SK-N-SH treated with all-trans-retinoic acid at 6 μM for 48 hours (cell line): ENCODE measurements at regions not wholly inside any gene's neighbourhood (a gene's known extent, or its start where the extent isn't known, plus 50 kb on each side); places are given as distances from the start of the nearest gene placed in this dataset.

Experiments
- ATAC-seq: fragments of 200-7000 bp; cut with Tn5 transposase; 3 replicates; pipeline ENCODE4 v1.9.1; 2020; ENCODE audit warnings: mild to moderate bottlenecking, moderate library complexity
- BACH2 ChIP-seq: fragments of 250-450 bp; sonication (Bioruptor Pico); IDR thresholded peaks from 2 replicates; pipeline ENCODE4 v1.9.0; 2021; ENCODE audit warnings: mild to moderate bottlenecking, borderline replicate concordance
- CREB5 ChIP-seq: fragments of 250-450 bp; sonication (Bioruptor Pico); IDR thresholded peaks from 2 replicates; pipeline ENCODE4 v1.5.1; 2020; ENCODE audit warnings: low read depth, mild to moderate bottlenecking, moderate library complexity
- CSDC2 ChIP-seq: fragments of 250-450 bp; sonication (Bioruptor Pico); IDR thresholded peaks from 2 replicates; pipeline ENCODE4 v1.5.0; 2020; ENCODE audit warnings: mild to moderate bottlenecking, moderate library complexity
- CSRNP3 ChIP-seq: fragments of 250-450 bp; sonication (Bioruptor Pico); IDR thresholded peaks from 2 replicates; pipeline ENCODE4 v1.5.1; 2021; ENCODE audit warnings: mild to moderate bottlenecking, moderate library complexity
- ESRRG ChIP-seq: fragments of 250-450 bp; sonication (Bioruptor Pico); IDR thresholded peaks from 2 replicates; pipeline ENCODE4 v1.6.1; 2021; ENCODE audit warnings: mild to moderate bottlenecking
- GLIS3 ChIP-seq: fragments of 250-450 bp; sonication (Bioruptor Pico); IDR thresholded peaks from 2 replicates; pipeline ENCODE4 v1.5.0; 2020; ENCODE audit warnings: mild to moderate bottlenecking, moderate library complexity
- ISL1 ChIP-seq: fragments of 250-450 bp; sonication (Bioruptor Pico); IDR thresholded peaks from 2 replicates; pipeline ENCODE4 v2.1.2; 2022; ENCODE audit warnings: mild to moderate bottlenecking, moderate library complexity
- PATZ1 ChIP-seq: fragments of 250-450 bp; sonication (Bioruptor Pico); IDR thresholded peaks from 2 replicates; pipeline ENCODE4 v1.8.0; 2020; ENCODE audit warnings: mild to moderate bottlenecking, moderate library complexity, borderline replicate concordance
- POU6F1 ChIP-seq: fragments of 250-450 bp; sonication (Bioruptor Pico); IDR thresholded peaks from 2 replicates; pipeline ENCODE4 v1.8.0; 2021; ENCODE audit warnings: low read depth, mild to moderate bottlenecking, moderate library complexity, borderline replicate concordance
- RARB ChIP-seq: fragments of 250-450 bp; sonication (Bioruptor Pico); IDR thresholded peaks from 2 replicates; pipeline ENCODE4 v1.8.0; 2021; ENCODE audit warnings: mild to moderate bottlenecking, moderate library complexity
- SNAI2 ChIP-seq: fragments of 250-450 bp; sonication (Bioruptor Pico); IDR thresholded peaks from 2 replicates; pipeline ENCODE4 v1.5.0; 2020; ENCODE audit warnings: mild to moderate bottlenecking, moderate library complexity
- TCF4 ChIP-seq: fragments of 250-450 bp; sonication (Bioruptor Pico); IDR thresholded peaks from 2 replicates; pipeline ENCODE4 v1.8.0; 2021; ENCODE audit warnings: mild to moderate bottlenecking, moderate library complexity, borderline replicate concordance
- TOX ChIP-seq: fragments of 250-450 bp; sonication (Bioruptor Pico); IDR thresholded peaks from 2 replicates; pipeline ENCODE4 v1.8.0; 2021; ENCODE audit warnings: mild to moderate bottlenecking, moderate library complexity, borderline replicate concordance
- TSHZ2 ChIP-seq: fragments of 250-450 bp; sonication (Bioruptor Pico); IDR thresholded peaks from 2 replicates; pipeline ENCODE4 v1.5.0; 2020; ENCODE audit warnings: mild to moderate bottlenecking, moderate library complexity
- ZC3H10 ChIP-seq: fragments of 250-450 bp; sonication (Bioruptor Pico); IDR thresholded peaks from 2 replicates; pipeline ENCODE4 v1.5.1; 2021; ENCODE audit warnings: mild to moderate bottlenecking, moderate library complexity
- ZFP3 ChIP-seq: fragments of 250-450 bp; sonication (Bioruptor Pico); IDR thresholded peaks from 2 replicates; pipeline ENCODE4 v1.5.0; 2020; ENCODE audit warnings: mild to moderate bottlenecking, moderate library complexity
- ZFP30 ChIP-seq: fragments of 450-650 bp; formaldehyde crosslinking; IDR thresholded peaks from 2 replicates; pipeline ENCODE4 v1.5.0; 2022; ENCODE audit warnings: mild to moderate bottlenecking, moderate library complexity
- ZNF565 ChIP-seq: fragments of 450-650 bp; formaldehyde crosslinking; conservative IDR thresholded peaks from 2 replicates; pipeline ENCODE4 v1.5.0; 2020; ENCODE audit warnings: low read depth, mild to moderate bottlenecking, moderate library complexity
- ZNF70 ChIP-seq: fragments of 450-650 bp; formaldehyde crosslinking; IDR thresholded peaks from 2 replicates; pipeline ENCODE4 v1.5.0; 2020; ENCODE audit warnings: mild to moderate bottlenecking, moderate library complexity
- ZNF8 ChIP-seq: fragments of 450-650 bp; formaldehyde crosslinking; IDR thresholded peaks from 2 replicates; pipeline ENCODE4 v1.5.0; 2020; ENCODE audit warnings: mild to moderate bottlenecking, moderate library complexity

- TF ChIP-seq POU6F1 (CRISPR knock-in tag) = no peak
- no peak for TF ChIP-seq TOX (CRISPR knock-in tag)
These were observed 400.2 kb upstream of the IRX4 start (continued) for GRCh38 chr5:2282893-2283292.

GRCh38 chr5:2282034-2282690, 399.4 kb upstream of the IRX4 start:
- ATAC-seq = no peak
- TF ChIP-seq ISL1 (CRISPR knock-in tag) (no peak), CREB5 (CRISPR knock-in tag) (no peak), ZNF565 (no peak), BACH2 (CRISPR knock-in tag) (no peak), GLIS3 (CRISPR knock-in tag) (no peak), TCF4 (no peak), ESRRG (no peak), ZC3H10 (CRISPR knock-in tag) (no peak), SNAI2 (no peak), ZFP30 (CRISPR knock-in tag) (no peak), TSHZ2 (no peak), RARB (CRISPR knock-in tag) (no peak), ZNF70 (CRISPR knock-in tag) (no peak)
- TF ChIP-seq, all 23 proteins: peak for 0

GRCh38 chr5:2281446-2281845, 398.7 kb upstream of the IRX4 start:
- TF ChIP-seq TCF4 (no peak), ZFP3 (no peak), CSRNP3 (CRISPR knock-in tag) (no peak), RARB (CRISPR knock-in tag) (no peak), BACH2 (CRISPR knock-in tag) (no peak), PATZ1 (no peak), CSDC2 (no peak), ISL1 (CRISPR knock-in tag) (no peak), ZNF565 (no peak), CREB5 (CRISPR knock-in tag) (no peak), ZC3H10 (CRISPR knock-in tag) (no peak), ZFP30 (CRISPR knock-in tag) (no peak), ZNF8 (CRISPR knock-in tag) (no peak), POU6F1 (CRISPR knock-in tag) (no peak), TOX (CRISPR knock-in tag) (no peak), GLIS3 (CRISPR knock-in tag) (no peak), TSHZ2 (no peak)
- ATAC-seq = no peak
